IMR-90 (cell line): ENCODE measurements at regions not wholly inside any gene's neighbourhood (a gene's known extent, or its start where the extent isn't known, plus 50 kb on each side); places are given as distances from the start of the nearest gene placed in this dataset.

Experiments
- ATAC-seq: fragments of 200-7000 bp; cut with Tn5 transposase; 2 replicates; pipeline ENCODE4 v1.9.1; 2020; ENCODE audit warnings: low read depth, mild to moderate bottlenecking, moderate library complexity
- BruUV-seq: library from RNA; stranded (reverse); fragments of 400-500 nt; replicated peaks from 2 replicates; lab custom pipeline; 2021; lab: Mats Ljungman, UMichigan
- CTCF ChIA-PET: fragments of 300-600 bp; formaldehyde crosslinking; extraction: SDS; loops from one replicate; lab custom pipeline; 2021; ENCODE audit warnings: antibody characterized with exemption; lab: Yijun Ruan, JAX
- POLR2A ChIA-PET: fragments of 300-600 bp; sonication (Branson Sonifier 250); formaldehyde crosslinking; loops from one replicate; lab custom pipeline; 2022; ENCODE audit warnings: antibody characterized with exemption; ENCODE audit not compliant: unreplicated experiment; lab: Charles Lee
- DNase-seq: peaks from one replicate; pipeline ENCODE4 v3.0.0; 2013
- H2AFZ ChIP-seq: replicated peaks from 2 replicates; pipeline ENCODE3; 2013; ENCODE audit warnings: low read length, mild to moderate bottlenecking; ENCODE audit not compliant: poor library complexity
- H2AK5ac ChIP-seq: 2 replicates; pipeline ENCODE4 v1.6.1; 2013; ENCODE audit warnings: low read depth, low read length, inconsistent platforms
- H2AK9ac ChIP-seq: replicated peaks from 2 replicates; pipeline ENCODE3; 2013; ENCODE audit warnings: mild to moderate bottlenecking, low read depth, low read length, moderate library complexity; ENCODE audit not compliant: poor library complexity
- H2BK120ac ChIP-seq: 2 replicates; pipeline ENCODE4 v1.6.1; 2013; ENCODE audit warnings: low read depth, low read length, inconsistent platforms
- H2BK15ac ChIP-seq: 3 replicates; pipeline ENCODE4 v1.6.1; 2013; ENCODE audit warnings: low read depth, low read length, inconsistent platforms
- H2BK20ac ChIP-seq: 2 replicates; pipeline ENCODE4 v1.6.1; 2013; ENCODE audit warnings: low read depth, mild to moderate bottlenecking, inconsistent platforms, low read length, moderate library complexity
- H2BK5ac ChIP-seq: 2 replicates; pipeline ENCODE4 v1.6.1; 2013; ENCODE audit warnings: mild to moderate bottlenecking, low read depth, low read length, inconsistent platforms; ENCODE audit not compliant: poor library complexity, severe bottlenecking
- H3K14ac ChIP-seq: replicated peaks from 2 replicates; pipeline ENCODE4 v1.6.1; 2013; ENCODE audit warnings: low read depth, low read length, inconsistent platforms
- H3K18ac ChIP-seq: 2 replicates; pipeline ENCODE4 v1.6.1; 2013; ENCODE audit warnings: low read depth, low read length, control low read depth
- H3K23ac ChIP-seq: 2 replicates; pipeline ENCODE4 v1.6.1; 2013; ENCODE audit warnings: low read depth, low read length, inconsistent platforms
- H3K27ac ChIP-seq: 2 replicates; pipeline ENCODE4 v1.5.1; 2013; ENCODE audit warnings: mild to moderate bottlenecking, control low read depth, low read length; ENCODE audit not compliant: insufficient read depth
- H3K27me3 ChIP-seq: 2 replicates; pipeline ENCODE4 v1.6.1; 2013; ENCODE audit warnings: low read length; ENCODE audit not compliant: control insufficient read depth, insufficient read depth
- H3K36me3 ChIP-seq: 2 replicates; pipeline ENCODE4 v1.6.1; 2013; ENCODE audit warnings: low read length, mixed read lengths; ENCODE audit not compliant: control insufficient read depth, insufficient read depth
- H3K4ac ChIP-seq: 2 replicates; pipeline ENCODE4 v1.6.1; 2013; ENCODE audit warnings: low read depth, low read length, inconsistent platforms
- H3K4me1 ChIP-seq: 2 replicates; pipeline ENCODE4 v1.6.1; 2013; ENCODE audit warnings: low read length, mixed read lengths; ENCODE audit not compliant: control insufficient read depth, insufficient read depth
- H3K4me2 ChIP-seq: 2 replicates; pipeline ENCODE4 v1.6.1; 2013; ENCODE audit warnings: low read depth, mild to moderate bottlenecking, control low read depth, low read length, moderate library complexity
- H3K4me3 ChIP-seq: 2 replicates; pipeline ENCODE4 v1.5.1; 2013; ENCODE audit warnings: low read depth, mild to moderate bottlenecking, control low read depth, low read length, moderate library complexity; ENCODE audit not compliant: insufficient read depth
- H3K56ac ChIP-seq: 2 replicates; pipeline ENCODE4 v1.6.1; 2013; ENCODE audit warnings: low read length, inconsistent platforms; ENCODE audit not compliant: insufficient read depth; ENCODE audit errors: extremely low read depth
- H3K79me1 ChIP-seq, 2 experiments: 2 replicates each; pipeline ENCODE4 v1.6.1; 2013; ENCODE audit warnings: low read length in 2 of 2, inconsistent platforms in 1 of 2, low read depth in 1 of 2
- H3K9ac ChIP-seq: 2 replicates; pipeline ENCODE4 v1.6.1; 2013; ENCODE audit warnings: low read depth, low read length, control low read depth
- H3K9me1 ChIP-seq: 2 replicates; pipeline ENCODE4 v1.6.1; 2013; ENCODE audit warnings: low read length, inconsistent platforms; ENCODE audit not compliant: insufficient read depth
- H3K9me3 ChIP-seq: 2 replicates; pipeline ENCODE4 v1.6.1; 2013; ENCODE audit warnings: low read length; ENCODE audit not compliant: control insufficient read depth, insufficient read depth
- H4K20me1 ChIP-seq: 2 replicates; pipeline ENCODE4 v1.6.1; 2013; ENCODE audit warnings: low read length, inconsistent platforms; ENCODE audit not compliant: insufficient read depth
- H4K5ac ChIP-seq: 2 replicates; pipeline ENCODE4 v1.6.1; 2013; ENCODE audit warnings: mild to moderate bottlenecking, low read depth, low read length, control low read depth
- H4K8ac ChIP-seq, 2 experiments: 2 replicates each; pipeline ENCODE4 v1.6.1; 2013; ENCODE audit warnings: low read depth in 2 of 2, low read length in 2 of 2, control low read depth in 1 of 2, inconsistent platforms in 1 of 2
- H4K91ac ChIP-seq: 2 replicates; pipeline ENCODE4 v1.6.1; 2013; ENCODE audit warnings: low read depth, low read length, inconsistent platforms; ENCODE audit not compliant: insufficient read depth
- BHLHE40 ChIP-seq: fragments of 150-350 bp; IDR thresholded peaks from 2 replicates; pipeline ENCODE4 v1.6.1; 2016; ENCODE audit warnings: mild to moderate bottlenecking, low read depth, low read length
- CEBPB ChIP-seq: IDR thresholded peaks from 2 replicates; pipeline ENCODE4 v1.6.1; 2012; ENCODE audit warnings: low read depth, low read length, improper control_type of control experiment
- CHD1 ChIP-seq: IDR thresholded peaks from 2 replicates; pipeline ENCODE4 v1.6.1; 2012; ENCODE audit warnings: low read depth, low read length, improper control_type of control experiment
- CTCF ChIP-seq: conservative IDR thresholded peaks from 2 replicates; pipeline ENCODE4 v1.5.1; 2012; ENCODE audit warnings: mild to moderate bottlenecking, low read depth, low read length, improper control_type of control experiment
- ELK1 ChIP-seq: fragments of 150-350 bp; IDR thresholded peaks from 2 replicates; pipeline ENCODE4 v1.6.1; 2016; ENCODE audit warnings: low read depth, mild to moderate bottlenecking, low read length, moderate library complexity, borderline replicate concordance
- FOS ChIP-seq: fragments of 150-350 bp; IDR thresholded peaks from 2 replicates; pipeline ENCODE4 v1.6.1; 2016; ENCODE audit warnings: low read depth, low read length
- MAFK ChIP-seq: IDR thresholded peaks from 2 replicates; pipeline ENCODE4 v1.6.1; 2012; ENCODE audit warnings: low read depth, low read length, improper control_type of control experiment
- MAZ ChIP-seq: IDR thresholded peaks from 2 replicates; pipeline ENCODE4 v1.6.1; 2012; ENCODE audit warnings: low read depth, mild to moderate bottlenecking, low read length, improper control_type of control experiment, moderate library complexity, borderline replicate concordance
- MXI1 ChIP-seq: IDR thresholded peaks from 2 replicates; pipeline ENCODE4 v1.6.1; 2012; ENCODE audit warnings: low read depth, mild to moderate bottlenecking, low read length, moderate library complexity, borderline replicate concordance
- NFE2L2 ChIP-seq: fragments of 150-350 bp; IDR thresholded peaks from 2 replicates; pipeline ENCODE4 v1.6.1; 2016; ENCODE audit warnings: low read depth, mild to moderate bottlenecking, low read length
- POLR2A ChIP-seq: IDR thresholded peaks from 2 replicates; pipeline ENCODE4 v1.6.1; 2012; ENCODE audit warnings: mild to moderate bottlenecking, low read depth, low read length
- RAD21 ChIP-seq: IDR thresholded peaks from 2 replicates; pipeline ENCODE4 v1.6.1; 2012; ENCODE audit warnings: low read length, improper control_type of control experiment
- RCOR1 ChIP-seq: IDR thresholded peaks from 2 replicates; pipeline ENCODE4 v1.6.1; 2012; ENCODE audit warnings: mild to moderate bottlenecking, low read length, improper control_type of control experiment; ENCODE audit not compliant: insufficient replicate concordance
- RFX5 ChIP-seq: IDR thresholded peaks from 2 replicates; pipeline ENCODE4 v1.8.0; 2012; ENCODE audit warnings: low read depth, mild to moderate bottlenecking, low read length, moderate library complexity
- SMC3 ChIP-seq: fragments of 150-350 bp; IDR thresholded peaks from 2 replicates; pipeline ENCODE4 v1.6.1; 2016; ENCODE audit warnings: low read depth, mild to moderate bottlenecking, antibody characterized with exemption, low read length, moderate library complexity
- WGBS, 2 experiments: methylation state at CpG; one replicate each; pipeline versions ENCODE4 v1.1.5 to v1.1.7; 2013; ENCODE audit warnings: missing lambda C conversion rate in 2 of 2; ENCODE audit not compliant: insufficient read length in 1 of 2; ENCODE audit errors: extremely low coverage in 2 of 2; 5-methylcytosine and 5-hydroxymethylcytosine counted together
- dilution Hi-C: fragments of 300-500 bp; cut with HindIII; formaldehyde crosslinking; loops from one replicate; pipeline ENCODE4 v1.14.3; 2018; ENCODE audit warnings: low sequenced_read_pairs; ENCODE audit not compliant: unreplicated experiment
- in situ Hi-C: fragments of 300-500 bp; cut with MboI; formaldehyde crosslinking; loops from 3 replicates; pipeline ENCODE4 v1.14.3; 2019; ENCODE audit warnings: low sequenced_read_pairs, inconsistent platforms, mixed read lengths
- intact Hi-C: fragments of 100-400 bp; cut with micrococcal nuclease; formaldehyde crosslinking; loops from 2 replicates; pipeline ENCODE4 v1.10.0; 2022

DNA sequence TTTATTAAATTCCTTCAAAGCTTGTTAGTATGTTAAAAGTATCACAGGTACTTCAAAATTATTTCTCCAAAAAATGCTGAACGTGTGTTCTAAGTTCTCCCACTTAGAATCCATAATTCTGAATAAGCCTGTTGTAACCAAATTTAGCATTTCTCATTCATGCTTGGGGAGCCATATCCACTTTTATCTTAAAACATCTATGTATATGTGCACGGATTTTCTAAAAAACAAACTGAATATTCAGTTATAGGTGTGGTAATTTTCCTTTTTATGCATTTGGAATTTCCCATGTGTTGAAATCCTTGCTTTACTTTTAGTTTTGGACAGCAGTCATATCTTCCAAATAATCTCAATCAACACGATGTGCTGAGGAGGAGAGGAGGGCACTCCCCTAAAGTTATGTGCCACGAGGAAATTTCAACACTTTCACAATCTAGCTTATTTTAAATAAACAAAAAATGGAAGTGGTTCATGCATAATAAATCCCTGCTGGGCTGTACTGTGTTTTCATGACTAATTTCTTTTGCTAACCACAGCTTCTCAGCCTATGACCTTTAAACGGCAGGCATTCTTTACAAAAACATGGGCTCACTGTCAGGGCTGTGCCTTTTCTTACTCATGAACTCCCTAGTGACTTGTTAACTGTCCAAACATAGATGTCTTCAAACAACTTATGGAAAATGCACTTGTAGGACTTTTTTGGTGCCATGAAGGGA, 380.3 kb upstream of the SEMA3C start:
- no TSS peak for BruUV-seq
- Histone ChIP-seq H3K23ac (no peak overlapping the region), H3K4me1 (no peaks in the 10 kb centered on the region), H2BK5ac (no peak overlapping the region), H3K9me1 (no peaks in the 10 kb centered on the region), H2AK9ac (no peak overlapping the region), H2AFZ (no peak overlapping the region), H3K79me1 (no peaks in the 10 kb centered on the region), H3K27me3 (peaks cover 12% of the 10 kb centered on the region), H3K4ac (no peak overlapping the region), H3K36me3 (no peaks in the 10 kb centered on the region), H3K4me3 (no peak overlapping the region), H2BK15ac (no peak overlapping the region), H4K8ac (no peak overlapping the region), H3K9ac (no peak overlapping the region), H3K27ac (no peak overlapping the region), H4K91ac (no peak overlapping the region), H2BK20ac (no peak overlapping the region), H3K14ac (no peak overlapping the region), H3K56ac (no peak overlapping the region), H2AK5ac (no peak overlapping the region), H3K4me2 (peak overlapping the region; percentile 54; the same call in 1 of the 2 replicates), H4K20me1 (no peaks in the 10 kb centered on the region), H4K5ac (no peak overlapping the region), H3K9me3 (no peaks in the 10 kb centered on the region), H3K18ac (no peak overlapping the region), H2BK120ac (no peak overlapping the region)
- DNase-seq (peak; percentile 96), ATAC-seq (peak; percentile 100)
- ChIA-PET POLR2A (no interaction called here), CTCF (no interaction called here)
- in situ Hi-C loops (no loop called here), intact Hi-C loops (loop anchor here (5.0 kb wide), 1 partner anchor 382 kb away; the partner anchor contains the start of gene SEMA3C), dilution Hi-C loops (no loop called here)
- no CpG with 5 or more reads among the region's 5 CpGs for WGBS, 2 experiments
- TF ChIP-seq RCOR1 (peak; percentile 61), CEBPB (peak; percentile 89), SMC3 (no peak), NFE2L2 (no peak), MAZ (no peak), CHD1 (0 out of 2 replicates have a peak, but pooled peaks have one; percentile 51), CTCF (no peak), FOS (peak; percentile 72), BHLHE40 (peak; percentile 72), ELK1 (no peak), MAFK (0 out of 2 replicates have a peak, but pooled peaks have one; percentile 27), RAD21 (no peak; the same call in 1 of the 2 replicates), POLR2A (no peak), RFX5 (no peak), MXI1 (0 out of 2 replicates have a peak, but pooled peaks have one; percentile 39)
